Psoas muscle (tissue), 7 donors: ENCODE measurements at regions not wholly inside any gene's neighbourhood (a gene's known extent, or its start where the extent isn't known, plus 50 kb on each side); places are given as distances from the start of the nearest gene placed in this dataset.
A peak's percentile ranks its signal among the peaks of the same experiment; 100 is the strongest.

ENCODE experiments used
- ATAC-seq, 4 donors: fragments of 200-7000 bp; cut with Tn5 transposase; one replicate each; pipeline ENCODE4 v1.9.1; 2020; ENCODE audit warnings: moderate library complexity in 3 of 4, mild to moderate bottlenecking in 2 of 4
- DNase-seq, 2 donors: peaks; one replicate each; pipeline ENCODE4 v3.0.0-alpha.2; 2020
- H3K27ac ChIP-seq: fragments of 200-600 bp; one replicate; pipeline ENCODE4 v1.8.0; 2022
- H3K27me3 ChIP-seq, 3 donors: fragments of 200-600 bp in 1 of 3; one replicate each; pipeline versions ENCODE4 v1.6.1 to v1.8.0; 2013 to 2022; ENCODE audit warnings: low read length in 2 of 3, mild to moderate bottlenecking in 2 of 3, moderate library complexity in 1 of 3; ENCODE audit not compliant: insufficient read depth in 3 of 3
- H3K36me3 ChIP-seq, 2 donors: fragments of 200-600 bp in 1 of 2; one replicate each; pipeline versions ENCODE4 v1.6.1 to v1.8.0; 2013 to 2022; ENCODE audit warnings: low read depth in 1 of 2, mild to moderate bottlenecking in 1 of 2, moderate library complexity in 1 of 2; ENCODE audit not compliant: insufficient read depth in 1 of 2
- H3K4me1 ChIP-seq: fragments of 200-600 bp; one replicate; pipeline ENCODE4 v1.8.0; 2022
- H3K4me3 ChIP-seq: fragments of 200-600 bp; one replicate; pipeline ENCODE4 v1.8.0; 2022; ENCODE audit warnings: mild to moderate bottlenecking
- H3K9me3 ChIP-seq: fragments of 200-600 bp; one replicate; pipeline ENCODE4 v1.8.0; 2022
- WGBS, 3 donors: extraction: QIAGEN DNeasy Blood & Tissue Kit; methylation state at CpG; one replicate each; pipeline versions ENCODE4 v1.1.6 to v1.1.7; 2013; 5-methylcytosine and 5-hydroxymethylcytosine counted together
- intact Hi-C, 2 donors: fragments of 100-400 bp; cut with DNase I; formaldehyde crosslinking; loops; one replicate each; pipeline versions ENCODE4 v1.11.0 to v1.14.2; 2022
- TF ChIP-seq, protein P1 (sequence below): fragments of 200-600 bp; IDR thresholded peaks from one replicate; pipeline ENCODE4 v1.8.0; 2022; ENCODE audit warnings: antibody characterized with exemption
- donor health status: healthy with polysubstance abuse.
- donor health status: DM: no; HTN: no; CAD: no; lungs with moderate emphysema.
- donor health status: Bipolar disorder and iron deficiency.
- donor health status: healthy.
- donor health status: DM: yes; HTN: yes; CAD: no.
- donor health status: DM: no; HTN: no; CAD: no.
- donor health status: DM: yes; HTN: yes; CAD: no.

DNA sequence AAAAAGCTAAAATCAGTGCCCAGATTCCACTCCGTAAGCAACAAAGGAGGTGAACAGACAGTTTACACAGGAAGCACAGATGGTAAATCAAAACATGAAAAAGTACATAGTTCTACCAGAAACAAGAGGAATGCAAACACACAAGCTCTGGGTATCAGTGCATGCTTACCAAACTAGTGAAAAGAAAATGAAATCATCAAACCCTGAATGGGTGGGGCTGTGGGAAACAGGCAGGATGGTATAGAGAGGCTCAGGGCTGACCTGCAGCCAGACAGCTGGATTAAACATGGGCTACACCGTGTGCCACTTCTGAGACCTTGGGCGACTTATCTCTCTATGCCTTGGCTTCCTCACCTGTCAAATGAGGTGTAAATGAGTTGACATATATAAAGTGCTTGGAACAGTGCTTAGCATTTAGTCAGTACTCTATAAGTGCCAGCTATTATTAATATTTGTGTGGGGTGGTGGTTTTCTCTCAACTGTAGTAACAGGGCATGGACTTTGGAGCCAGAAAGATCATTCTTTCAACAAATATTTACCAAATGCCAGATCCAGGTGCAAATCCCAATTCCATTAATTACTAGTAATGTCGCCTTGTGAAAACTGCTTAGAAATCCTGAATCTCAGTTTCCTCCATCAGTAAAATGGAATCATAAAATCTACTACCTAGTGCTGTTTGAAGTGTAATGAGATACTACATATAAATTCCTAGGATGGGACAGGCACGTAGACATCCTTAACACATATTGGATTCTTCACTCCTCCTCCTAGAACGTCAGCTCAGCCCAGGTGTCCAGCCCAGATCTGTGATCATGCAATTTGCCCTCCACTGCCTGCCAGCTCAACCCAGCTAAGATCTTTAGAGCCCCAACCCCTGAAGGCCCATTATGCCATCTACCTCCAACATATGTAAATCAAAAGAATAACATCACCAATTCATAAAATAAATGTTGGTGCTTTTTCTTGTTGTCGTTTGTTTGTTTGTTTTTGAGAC, 55.5 kb upstream of the SMAD3 start:
- H3K9me3 ChIP-seq, result no peaks in the 10 kb centered on the region
- no peaks in the 10 kb centered on the region for H3K4me1 ChIP-seq
- DNase-seq (no peak), ATAC-seq (no peak)
- TF ChIP-seq, protein P1, sequence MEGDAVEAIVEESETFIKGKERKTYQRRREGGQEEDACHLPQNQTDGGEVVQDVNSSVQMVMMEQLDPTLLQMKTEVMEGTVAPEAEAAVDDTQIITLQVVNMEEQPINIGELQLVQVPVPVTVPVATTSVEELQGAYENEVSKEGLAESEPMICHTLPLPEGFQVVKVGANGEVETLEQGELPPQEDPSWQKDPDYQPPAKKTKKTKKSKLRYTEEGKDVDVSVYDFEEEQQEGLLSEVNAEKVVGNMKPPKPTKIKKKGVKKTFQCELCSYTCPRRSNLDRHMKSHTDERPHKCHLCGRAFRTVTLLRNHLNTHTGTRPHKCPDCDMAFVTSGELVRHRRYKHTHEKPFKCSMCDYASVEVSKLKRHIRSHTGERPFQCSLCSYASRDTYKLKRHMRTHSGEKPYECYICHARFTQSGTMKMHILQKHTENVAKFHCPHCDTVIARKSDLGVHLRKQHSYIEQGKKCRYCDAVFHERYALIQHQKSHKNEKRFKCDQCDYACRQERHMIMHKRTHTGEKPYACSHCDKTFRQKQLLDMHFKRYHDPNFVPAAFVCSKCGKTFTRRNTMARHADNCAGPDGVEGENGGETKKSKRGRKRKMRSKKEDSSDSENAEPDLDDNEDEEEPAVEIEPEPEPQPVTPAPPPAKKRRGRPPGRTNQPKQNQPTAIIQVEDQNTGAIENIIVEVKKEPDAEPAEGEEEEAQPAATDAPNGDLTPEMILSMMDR, result no peak
- intact Hi-C loops, result loop anchor here in 1 of 2 donors (5.0 kb wide), 1 partner anchor 48 kb away; no protein-coding TSS in a partner anchor
- no peaks in the 10 kb centered on the region for H3K27me3 ChIP-seq
- H3K27ac ChIP-seq, result no peak overlapping the region
- 76 to 85% (median 80%) methylated on average over 7 of the region's 7 CpGs for WGBS, 3 donors
- no peak overlapping the region for H3K4me3 ChIP-seq
- H3K36me3 ChIP-seq, result no peaks in the 10 kb centered on the region

- H3K36me3 ChIP-seq, result no peaks in the 10 kb centered on the region
- ATAC-seq, result no peak
- H3K4me3 ChIP-seq, result no peak overlapping the region
- H3K9me3 ChIP-seq, result no peaks in the 10 kb centered on the region
- no peak for DNase-seq
- intact Hi-C loops, result no loop called here
- 60 to 77% (median 67%) methylated on average over 7 of the region's 7 CpGs for WGBS, 3 donors
- no peaks in the 10 kb centered on the region for H3K27me3 ChIP-seq
- H3K27ac ChIP-seq, result no peak overlapping the region
- H3K4me1 ChIP-seq, result no peaks in the 10 kb centered on the region
- TF ChIP-seq, protein P1, result no peak
Measured at GRCh38 chr15:67010898-67011616, 54.3 kb upstream of the SMAD3 start.

- TF ChIP-seq, protein P1, result no peak
- no peaks in the 10 kb centered on the region for H3K9me3 ChIP-seq
- ATAC-seq, result no peak
Measured at GRCh38 chr15:67011617-67012005, 53.8 kb upstream of the SMAD3 start.

GRCh38 chr15:67013696-67014095, 51.7 kb upstream of the SMAD3 start:
- WGBS, 3 donors, result 33 to 39% (median 34%) methylated on average over 11 of the region's 11 CpGs
- ATAC-seq, result peak; percentile 58 to 72 (median 65)
- peak; percentile 43 to 67 for DNase-seq
- H3K4me3 ChIP-seq, result no peak overlapping the region
- TF ChIP-seq, protein P1, result no peak
- intact Hi-C loops, result no loop called here
- no peaks in the 10 kb centered on the region for H3K4me1 ChIP-seq
- H3K27me3 ChIP-seq, result no peaks in the 10 kb centered on the region
- no peaks in the 10 kb centered on the region for H3K36me3 ChIP-seq
- no peaks in the 10 kb centered on the region for H3K9me3 ChIP-seq
- H3K27ac ChIP-seq, result no peak overlapping the region

More at GRCh38 chr15:67011617-67012005, 53.8 kb upstream of the SMAD3 start:
- H3K36me3 ChIP-seq, result no peaks in the 10 kb centered on the region
- no peak overlapping the region for H3K27ac ChIP-seq
- DNase-seq, result no peak
- no peaks in the 10 kb centered on the region for H3K27me3 ChIP-seq
- no peaks in the 10 kb centered on the region for H3K4me1 ChIP-seq
- intact Hi-C loops, result no loop called here
- no peak overlapping the region for H3K4me3 ChIP-seq
- 71 to 88% (median 77%) methylated on average over 6 of the region's 6 CpGs for WGBS, 3 donors
